Fibroblast of skin of back (primary cell): ENCODE measurements at regions not wholly inside any gene's neighbourhood (a gene's known extent, or its start where the extent isn't known, plus 50 kb on each side); places are given as distances from the start of the nearest gene placed in this dataset.
"Not testable (repeated sequence)": the region's sequence is repeated elsewhere in the genome, so short reads cannot be mapped to it uniquely, and the experiment has no call there.

ENCODE experiments used
- DNase-seq: peaks from one replicate; pipeline ENCODE4 v3.0.0-alpha.2; 2013

- DNase-seq, result not testable (repeated sequence)
Measured at GRCh38 chr9:39567396-39567795, 211.9 kb downstream of the SPATA31A1 start.

DNA sequence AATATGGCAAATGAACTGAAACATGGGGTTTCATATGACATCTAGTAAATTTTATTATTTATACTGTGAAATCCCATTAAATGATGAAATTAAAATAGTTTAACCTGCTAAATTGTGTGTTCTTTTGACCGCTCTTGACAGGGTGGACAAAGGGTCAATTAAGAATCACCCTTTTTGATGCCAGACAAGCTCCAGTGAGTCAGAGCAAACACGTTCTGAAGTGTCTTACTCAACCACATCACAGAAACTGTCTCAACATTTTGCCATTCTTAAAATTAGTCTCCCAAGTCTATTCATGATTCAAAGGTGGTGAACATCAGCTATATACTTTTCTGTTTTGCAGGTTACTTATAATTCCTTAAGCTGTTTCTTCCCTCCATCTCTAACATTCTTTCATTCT, 213.4 kb downstream of the SPATA31A1 start:
- not testable (repeated sequence) for DNase-seq

DNA sequence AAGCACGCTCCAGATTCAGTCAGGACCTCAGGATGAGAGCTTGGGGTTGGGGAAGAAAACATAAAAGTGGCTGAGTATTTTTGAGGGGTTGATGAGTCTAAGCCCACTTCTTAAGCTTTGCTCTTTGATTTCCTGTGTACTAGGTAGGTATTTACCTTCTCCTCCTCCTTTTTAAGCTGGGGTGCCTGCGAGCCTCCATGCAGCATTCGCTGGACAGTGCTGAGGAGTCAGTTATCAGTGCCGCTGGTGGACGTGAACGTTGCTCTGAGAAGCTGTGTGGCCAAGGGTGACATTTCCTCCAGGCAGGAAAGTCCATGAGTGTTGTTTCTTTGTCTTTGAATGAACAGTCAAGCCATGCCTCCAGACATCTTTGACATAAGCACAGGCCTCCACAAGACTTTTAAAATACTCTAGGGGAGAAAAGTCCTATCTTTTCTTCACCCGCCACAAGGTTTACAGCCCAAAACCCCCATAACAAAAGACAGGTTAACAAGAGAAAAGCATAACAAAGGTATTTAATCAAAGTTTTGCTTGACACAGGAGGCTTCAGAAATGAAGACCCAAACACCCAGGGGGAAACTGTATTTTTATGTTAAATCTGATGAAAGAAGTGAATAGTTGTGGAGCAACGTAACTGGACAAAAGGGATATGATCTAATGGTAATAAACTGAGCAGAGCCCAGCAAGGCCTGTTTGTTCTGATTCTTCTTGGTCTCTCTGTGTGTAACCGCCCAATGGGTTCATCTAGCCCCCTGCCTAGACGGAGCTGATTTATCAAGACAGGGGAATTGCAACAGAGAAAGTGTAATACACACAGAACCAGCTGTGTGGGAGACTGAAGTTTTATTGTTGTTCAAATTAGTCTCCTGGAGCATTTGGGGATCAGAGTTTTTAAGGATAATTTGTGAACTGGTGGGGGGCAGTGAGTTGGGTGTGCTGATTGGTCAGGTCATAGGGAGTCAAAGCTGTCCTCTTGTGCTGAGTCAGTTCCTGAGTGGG, 217.9 kb downstream of the SPATA31A1 start:
- not testable (repeated sequence) for DNase-seq

DNA sequence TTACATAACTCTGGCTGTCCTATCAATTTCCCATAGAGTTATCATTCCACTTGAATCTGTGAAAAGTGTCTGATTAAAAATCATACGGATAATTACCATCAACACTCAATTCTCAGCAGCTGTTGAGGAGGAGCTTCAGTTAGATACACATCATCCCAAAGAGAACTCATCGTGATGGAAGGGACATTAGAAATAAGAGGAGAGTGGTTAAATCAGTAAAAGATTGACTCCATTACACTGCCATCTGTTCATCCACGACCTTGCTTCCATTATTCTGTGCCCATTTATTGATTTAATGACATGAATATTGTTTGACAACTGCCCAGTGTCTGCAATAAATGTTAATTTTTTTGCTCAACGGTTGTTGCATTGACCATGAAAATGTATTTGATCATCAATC, 223.5 kb downstream of the SPATA31A1 start:
- DNase-seq, result not testable (repeated sequence)

DNA sequence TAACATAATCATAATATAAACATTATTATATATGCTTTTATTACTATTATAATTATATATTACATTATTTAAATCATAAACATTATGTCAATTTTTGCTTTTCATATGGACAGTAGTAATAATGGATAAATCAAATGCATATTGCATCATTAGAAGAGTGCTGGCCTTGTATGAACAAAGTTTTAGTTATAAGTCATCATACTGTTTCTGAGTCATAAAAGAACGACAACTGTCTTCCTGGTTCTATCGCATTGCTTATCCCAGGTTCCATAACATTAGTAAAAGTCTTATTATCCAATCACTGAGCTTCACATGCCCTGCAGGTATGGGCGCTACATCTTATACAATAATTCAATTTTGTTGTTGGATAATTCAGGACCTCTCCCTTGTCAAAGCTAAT, 225.8 kb downstream of the SPATA31A1 start:
- DNase-seq, result not testable (repeated sequence)

GRCh38 chr9:39582677-39583412, 227.4 kb downstream of the SPATA31A1 start:
- not testable (repeated sequence) for DNase-seq

DNA sequence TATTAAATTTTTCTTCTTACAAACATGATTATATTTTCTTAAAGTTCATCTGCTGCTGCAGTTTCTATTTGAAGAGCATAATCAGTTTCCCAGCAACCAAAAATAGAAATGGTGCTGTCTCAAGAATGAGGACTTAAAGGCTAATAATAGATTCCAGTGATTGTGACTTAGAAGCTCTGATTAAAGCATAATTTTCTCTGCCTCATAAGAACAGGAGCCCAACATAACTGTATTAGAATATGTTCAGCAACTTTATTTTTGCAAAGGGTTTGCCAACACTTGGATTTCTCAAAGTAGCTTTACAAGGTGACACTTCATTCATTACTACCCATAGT, 227.9 kb downstream of the SPATA31A1 start:
- not testable (repeated sequence) for DNase-seq

GRCh38 chr9:39585233-39585632, 229.8 kb downstream of the SPATA31A1 start:
- DNase-seq, result not testable (repeated sequence)

DNA sequence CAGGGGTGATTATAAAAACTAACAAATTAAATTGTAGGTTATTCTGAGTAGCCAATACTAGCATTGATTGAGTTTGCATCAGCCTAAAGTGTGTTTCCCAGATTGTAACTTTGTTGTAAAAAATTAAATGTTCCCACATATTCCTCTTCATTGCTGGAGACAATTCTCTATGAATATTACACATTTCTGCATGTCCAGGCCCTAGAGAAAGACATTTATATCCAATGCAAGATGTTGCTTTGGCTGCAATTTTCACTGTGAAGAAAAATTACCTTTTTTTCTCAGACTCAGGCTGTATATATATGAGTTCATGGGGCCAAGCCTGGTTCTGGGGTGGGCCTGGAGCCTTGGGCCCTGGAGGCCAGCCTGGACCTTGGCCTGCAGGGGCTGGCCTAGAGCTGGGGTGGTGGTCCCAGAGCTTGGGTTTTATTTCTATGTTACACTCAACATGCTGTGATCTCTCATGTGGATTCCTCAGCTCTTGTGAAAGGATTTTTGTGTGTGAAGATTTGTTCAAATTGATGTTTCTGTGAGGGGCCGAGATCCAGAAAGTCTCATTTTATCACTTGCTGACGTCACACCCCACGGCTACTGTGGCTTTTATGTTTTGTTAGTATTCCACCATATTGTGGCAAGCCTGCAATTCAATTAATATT, 232.5 kb downstream of the SPATA31A1 start:
- DNase-seq, result no peak

DNA sequence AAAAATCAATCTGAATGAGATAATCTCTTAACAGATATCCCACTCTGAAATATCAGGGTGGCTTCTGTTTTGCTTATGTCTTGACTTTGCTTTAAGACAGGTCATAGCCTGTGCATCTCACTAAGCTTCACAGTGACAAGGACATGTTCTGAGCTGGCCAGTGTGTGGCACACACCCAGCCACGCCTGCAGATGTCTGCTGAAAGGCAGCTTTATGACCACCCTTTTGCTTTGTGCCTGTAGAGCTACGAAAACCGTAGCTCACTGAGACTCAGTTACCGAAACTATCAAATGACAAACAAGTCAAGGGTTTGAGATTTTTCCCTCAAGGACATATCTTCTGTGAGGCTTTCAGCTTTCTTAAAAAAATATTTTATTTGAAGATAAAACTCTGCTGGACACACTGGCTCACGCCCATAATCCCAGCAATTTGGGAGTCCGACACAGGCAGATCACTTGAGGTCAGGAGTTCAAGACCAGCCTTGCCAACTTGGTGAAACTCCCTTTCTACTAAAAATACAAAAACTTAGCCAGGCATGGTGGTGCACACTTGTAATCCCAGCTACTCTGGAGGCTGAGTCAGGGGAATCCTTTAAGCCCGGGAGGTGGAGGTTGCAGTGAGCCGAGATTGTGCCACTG, 233.2 kb downstream of the SPATA31A1 start:
- peak; percentile 29 for DNase-seq

DNA sequence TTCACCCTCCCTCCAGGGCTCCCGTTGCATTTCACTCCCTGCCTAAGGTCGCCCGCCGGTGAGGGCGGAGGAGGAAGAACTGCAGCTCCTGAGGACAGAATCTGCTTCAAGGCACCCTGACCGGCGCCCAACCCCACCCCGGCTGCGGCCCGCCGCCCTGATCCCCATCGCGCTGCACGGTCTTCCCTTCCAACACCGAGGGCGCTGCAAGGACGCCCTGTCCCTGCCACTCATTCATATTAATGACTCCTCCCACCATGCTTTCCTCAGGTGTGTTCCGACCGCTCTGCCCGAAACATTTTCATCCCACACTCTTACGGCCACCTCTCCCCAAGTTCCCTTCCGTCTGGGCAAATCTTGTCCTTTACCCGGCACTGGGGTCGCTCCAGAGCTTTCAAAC, 248.6 kb downstream of the SPATA31A1 start:
- not testable (repeated sequence) for DNase-seq

DNA sequence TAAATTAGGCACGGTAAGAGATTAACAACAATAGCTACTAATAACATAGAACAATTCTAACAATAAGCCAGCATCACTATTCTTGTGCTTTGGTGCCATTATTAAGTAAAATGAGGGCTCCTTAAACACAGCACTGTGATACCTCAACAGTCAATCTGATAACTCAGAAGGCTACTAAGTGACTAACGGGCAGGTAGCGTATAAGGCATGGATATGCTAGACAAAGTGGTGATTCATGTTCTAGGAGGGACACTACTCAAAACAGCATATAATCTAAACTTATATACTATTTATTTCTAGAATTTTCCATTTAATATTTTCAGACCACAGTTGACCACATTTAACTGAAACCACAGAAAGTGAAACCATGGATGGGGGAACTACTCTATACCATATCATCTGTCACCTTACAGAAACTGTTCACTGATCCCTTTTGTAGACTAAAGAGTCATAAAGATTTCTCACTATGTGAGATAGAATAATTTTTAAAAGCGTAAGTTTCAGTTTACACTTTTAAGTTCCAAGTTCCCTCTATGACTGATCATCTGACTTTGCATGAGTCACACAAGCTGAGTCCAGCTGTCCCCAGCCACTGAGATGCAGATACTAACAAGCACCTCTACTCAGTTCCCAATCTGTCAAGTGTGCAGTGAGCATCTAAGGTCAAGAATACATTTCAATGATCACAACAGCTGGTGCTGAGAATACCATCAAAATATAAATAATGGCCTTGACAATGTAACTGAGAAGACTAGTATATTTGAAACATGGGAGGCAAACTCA, 256.2 kb downstream of the SPATA31A1 start:
- DNase-seq, result not testable (repeated sequence)

GRCh38 chr9:39616480-39616879, 261.0 kb downstream of the SPATA31A1 start:
- DNase-seq, result not testable (repeated sequence)

- DNase-seq, result not testable (repeated sequence)
Measured at GRCh38 chr9:39624048-39624447, 268.6 kb downstream of the SPATA31A1 start.

- not testable (repeated sequence) for DNase-seq
Measured at GRCh38 chr9:39632071-39632470, 276.6 kb downstream of the SPATA31A1 start.

DNA sequence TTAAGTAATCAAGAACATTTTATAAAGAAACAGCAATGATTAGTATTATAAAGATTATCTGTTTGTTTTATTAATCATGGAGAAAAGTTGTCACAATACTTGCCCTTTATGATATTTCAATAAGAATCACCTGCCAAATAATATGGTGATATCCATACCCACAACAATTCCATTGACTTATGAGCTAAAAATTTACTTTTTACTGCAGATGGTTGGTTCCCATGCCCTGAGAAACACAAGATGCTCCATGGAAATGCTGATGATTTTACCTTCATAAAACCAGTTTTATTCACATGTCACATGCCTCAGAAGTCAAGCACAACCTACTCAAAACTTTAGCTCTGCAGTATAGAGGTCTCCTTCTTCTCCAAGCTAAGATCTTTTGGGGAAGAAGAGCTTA, 293.6 kb downstream of the SPATA31A1 start:
- not testable (repeated sequence) for DNase-seq

- DNase-seq, result not testable (repeated sequence)
Measured at GRCh38 chr9:39656960-39657603, 301.6 kb downstream of the SPATA31A1 start.

GRCh38 chr9:39663020-39663419, 307.6 kb downstream of the SPATA31A1 start:
- DNase-seq, result not testable (repeated sequence)

GRCh38 chr9:39663713-39664112, 308.2 kb downstream of the SPATA31A1 start:
- DNase-seq, result not testable (repeated sequence)

DNA sequence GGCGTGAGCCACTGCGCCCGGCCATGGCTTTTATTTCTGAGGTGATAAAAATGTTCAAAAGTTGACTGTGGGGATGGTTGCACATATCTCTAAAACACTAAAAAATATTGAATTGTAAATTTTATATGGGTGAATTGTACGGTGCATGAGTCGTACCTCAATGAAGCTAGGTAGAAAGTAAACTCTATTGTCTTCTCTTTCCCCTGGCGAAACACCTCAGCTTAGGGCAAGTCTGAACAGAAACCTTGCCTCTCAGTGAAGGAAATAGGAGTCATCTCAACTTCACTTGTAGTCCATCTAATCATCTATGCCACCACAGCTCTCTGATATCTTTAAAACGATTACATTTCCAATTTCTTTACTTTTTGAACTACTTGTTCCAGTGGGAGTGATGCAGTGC, 309.6 kb downstream of the SPATA31A1 start:
- DNase-seq, result not testable (repeated sequence)
